Breast epithelium (tissue), 3 donors: ENCODE measurements at regions not wholly inside any gene's neighbourhood (a gene's known extent, or its start where the extent isn't known, plus 50 kb on each side); places are given as distances from the start of the nearest gene placed in this dataset.

ENCODE experiments used
- CTCF ChIP-seq, 3 donors: fragments of 450-650 bp; IDR thresholded peaks; one replicate each; pipeline ENCODE4 v1.5.1; 2016 to 2017; ENCODE audit warnings: antibody characterized with exemption in 3 of 3, mild to moderate bottlenecking in 3 of 3, moderate library complexity in 3 of 3
- POLR2A ChIP-seq: fragments of 450-650 bp; IDR thresholded peaks from one replicate; pipeline ENCODE4 v1.6.1; 2016; ENCODE audit warnings: antibody characterized with exemption, mild to moderate bottlenecking, moderate library complexity
- POLR2AphosphoS5 ChIP-seq, 3 donors: sonication (generic); formaldehyde crosslinking; IDR thresholded peaks; one replicate each; pipeline ENCODE4 v1.6.1; 2017; ENCODE audit warnings: antibody characterized with exemption in 3 of 3

GRCh38 chr14:85060121-85060520, 469.8 kb upstream of the FLRT2 start:
- no peak for TF ChIP-seq POLR2A
- no peak for TF ChIP-seq CTCF (IDR thresholded peaks at IDR 0.05)
- TF ChIP-seq POLR2AphosphoS5 (IDR thresholded peaks at IDR 0.05) = no peak
